ENCODE measurements at regions not wholly inside any gene's neighbourhood (a gene's known extent, or its start where the extent isn't known, plus 50 kb on each side); places are given as distances from the start of the nearest gene placed in this dataset.
"Not testable (repeated sequence)": the region's sequence is repeated elsewhere in the genome, so short reads cannot be mapped to it uniquely, and the experiment has no call there.

DNA sequence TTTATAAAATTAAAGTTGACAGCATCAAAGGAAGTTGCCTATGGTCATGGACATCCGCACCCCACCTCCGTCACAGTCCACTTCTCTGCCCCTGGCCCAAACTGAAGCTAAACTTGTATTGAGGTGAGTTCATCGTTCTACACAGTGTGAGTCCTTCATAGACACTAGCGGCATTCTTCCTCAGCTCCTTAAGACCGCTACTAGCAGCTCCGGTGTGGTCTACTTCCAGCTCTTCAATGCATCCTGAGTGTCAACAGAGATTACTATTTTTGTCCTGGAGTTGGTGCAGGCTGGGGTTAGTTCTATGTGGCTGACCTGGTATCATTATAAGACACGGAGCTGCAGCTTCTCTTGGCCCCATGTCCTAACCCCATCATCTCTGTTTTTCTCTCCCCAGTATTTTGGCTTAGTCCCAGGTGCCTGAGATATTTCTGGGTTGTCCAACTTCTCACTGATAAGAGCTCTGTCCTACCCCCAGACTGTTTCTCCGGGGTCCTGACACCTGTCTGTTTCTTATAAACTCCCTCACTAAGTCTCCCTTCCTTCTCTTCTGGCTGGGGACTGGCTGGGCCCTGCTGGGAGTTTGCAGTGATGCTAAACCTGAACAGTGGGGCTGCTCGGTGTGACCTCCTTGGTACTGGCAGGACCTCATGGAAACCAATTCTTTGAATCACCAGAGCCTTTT is 169.2 kb upstream of the ATP10A start:
- H3K4me3 ChIP-seq (ENCODE audit: low read depth, low read length): no peak overlapping the region
- TF ChIP-seq, protein P1, sequence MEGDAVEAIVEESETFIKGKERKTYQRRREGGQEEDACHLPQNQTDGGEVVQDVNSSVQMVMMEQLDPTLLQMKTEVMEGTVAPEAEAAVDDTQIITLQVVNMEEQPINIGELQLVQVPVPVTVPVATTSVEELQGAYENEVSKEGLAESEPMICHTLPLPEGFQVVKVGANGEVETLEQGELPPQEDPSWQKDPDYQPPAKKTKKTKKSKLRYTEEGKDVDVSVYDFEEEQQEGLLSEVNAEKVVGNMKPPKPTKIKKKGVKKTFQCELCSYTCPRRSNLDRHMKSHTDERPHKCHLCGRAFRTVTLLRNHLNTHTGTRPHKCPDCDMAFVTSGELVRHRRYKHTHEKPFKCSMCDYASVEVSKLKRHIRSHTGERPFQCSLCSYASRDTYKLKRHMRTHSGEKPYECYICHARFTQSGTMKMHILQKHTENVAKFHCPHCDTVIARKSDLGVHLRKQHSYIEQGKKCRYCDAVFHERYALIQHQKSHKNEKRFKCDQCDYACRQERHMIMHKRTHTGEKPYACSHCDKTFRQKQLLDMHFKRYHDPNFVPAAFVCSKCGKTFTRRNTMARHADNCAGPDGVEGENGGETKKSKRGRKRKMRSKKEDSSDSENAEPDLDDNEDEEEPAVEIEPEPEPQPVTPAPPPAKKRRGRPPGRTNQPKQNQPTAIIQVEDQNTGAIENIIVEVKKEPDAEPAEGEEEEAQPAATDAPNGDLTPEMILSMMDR (conservative IDR thresholded peaks at IDR 0.05; ENCODE audit: low read depth, low read length): no peak
- no peak for DNase-seq (ENCODE audit: low read depth)

DNA sequence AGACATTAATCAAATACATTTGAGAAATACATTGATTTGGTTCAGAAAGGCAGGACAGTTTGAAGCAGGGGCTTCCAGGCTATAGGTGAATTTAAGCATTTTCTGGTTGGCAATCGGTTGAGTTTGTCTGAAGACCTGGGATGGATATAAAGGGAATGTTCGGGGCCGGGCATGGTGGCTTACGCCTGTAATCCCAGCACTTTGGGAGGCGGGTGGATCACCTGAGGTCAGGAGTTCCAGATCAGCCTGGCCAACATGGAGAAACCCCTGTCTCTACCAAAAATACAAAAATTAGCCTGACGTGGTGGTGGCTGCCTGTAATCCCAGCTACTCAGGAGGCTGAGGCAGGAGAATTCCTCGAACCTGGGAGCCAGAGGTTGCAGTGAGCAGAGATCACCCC is 166.5 kb upstream of the ATP10A start:
- DNase-seq (ENCODE audit: low read depth); H3K4me3 ChIP-seq (ENCODE audit: low read depth, low read length): not testable (repeated sequence)

DNA sequence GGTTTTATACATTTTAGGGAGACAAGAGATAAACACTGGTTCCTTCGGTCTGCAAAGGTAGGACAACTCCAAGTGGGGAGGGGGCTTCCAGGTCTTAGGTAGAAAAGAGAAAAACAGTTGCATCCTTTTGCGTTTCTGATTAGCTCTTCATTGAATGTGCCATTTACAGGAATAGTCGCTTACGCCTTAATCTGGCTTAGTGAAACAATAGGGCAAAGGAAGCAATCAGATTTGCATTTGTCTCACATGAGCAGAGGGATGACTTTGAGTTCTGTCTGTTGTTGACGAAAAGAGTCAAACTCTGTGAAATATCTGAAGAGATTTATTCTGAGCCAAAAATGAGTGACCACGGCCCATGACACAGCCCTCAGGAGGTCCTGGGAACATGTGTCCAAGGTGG is 166.0 kb upstream of the ATP10A start:
- no peak for DNase-seq (ENCODE audit: low read depth)
- TF ChIP-seq, protein P1 (conservative IDR thresholded peaks at IDR 0.05; ENCODE audit: low read depth, low read length): no peak
- no peak overlapping the region for H3K4me3 ChIP-seq (ENCODE audit: low read depth, low read length)

DNA sequence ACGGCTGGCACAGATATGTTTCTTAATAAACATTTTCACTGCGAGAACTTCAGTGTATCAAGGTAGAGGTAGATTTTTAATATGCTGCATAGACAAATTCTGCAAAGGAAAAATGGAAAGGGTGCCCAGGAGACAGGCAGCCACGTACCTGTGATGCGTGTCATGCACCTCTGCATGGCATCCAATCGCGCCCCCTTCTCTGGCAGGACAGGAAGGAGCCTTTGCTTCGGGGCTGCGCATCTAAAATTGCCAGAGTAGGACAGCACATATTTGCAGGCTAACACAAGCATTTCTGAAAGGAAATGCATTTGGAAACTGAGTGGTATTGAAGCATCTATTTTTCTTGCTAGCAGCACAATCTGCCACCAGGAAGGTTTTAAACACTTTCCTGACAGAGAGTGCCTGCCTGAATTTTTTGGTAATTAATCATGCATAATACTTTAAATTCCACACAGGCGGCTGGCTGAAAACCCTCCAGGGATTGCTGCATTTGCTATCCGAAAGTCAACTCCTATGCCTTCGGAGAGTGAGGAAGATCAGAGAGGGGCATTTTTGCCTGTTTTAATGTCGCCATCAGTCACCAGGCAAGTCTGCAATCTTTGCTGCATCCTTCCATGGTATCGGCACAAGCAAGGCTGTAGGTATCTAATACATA is 165.1 kb upstream of the ATP10A start:
- TF ChIP-seq, protein P1 (conservative IDR thresholded peaks at IDR 0.05; ENCODE audit: low read depth, low read length): no peak
- DNase-seq (ENCODE audit: low read depth): no peak
- no peak overlapping the region for H3K4me3 ChIP-seq (ENCODE audit: low read depth, low read length)

DNA sequence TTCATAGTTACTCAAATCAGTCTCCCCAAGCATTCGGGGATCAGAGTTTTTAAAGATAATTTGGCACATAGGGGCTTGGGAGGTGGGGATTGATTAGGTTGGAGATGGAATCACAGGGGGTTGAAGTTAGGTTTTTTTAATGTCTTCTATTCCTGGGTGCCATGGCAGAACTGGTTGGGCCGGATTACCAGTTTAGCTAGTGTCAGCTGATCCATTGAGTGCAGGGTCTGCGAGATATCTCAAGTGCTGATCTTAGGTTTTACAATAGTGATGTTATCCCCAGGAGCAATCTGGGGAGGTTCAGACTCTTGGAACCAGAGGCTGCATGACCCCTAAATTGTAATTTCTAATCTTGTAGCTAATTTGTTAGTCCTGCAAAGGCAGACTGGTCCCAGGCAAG is 163.5 kb upstream of the ATP10A start:
- DNase-seq (ENCODE audit: low read depth); H3K4me3 ChIP-seq (ENCODE audit: low read depth, low read length): not testable (repeated sequence)

DNA sequence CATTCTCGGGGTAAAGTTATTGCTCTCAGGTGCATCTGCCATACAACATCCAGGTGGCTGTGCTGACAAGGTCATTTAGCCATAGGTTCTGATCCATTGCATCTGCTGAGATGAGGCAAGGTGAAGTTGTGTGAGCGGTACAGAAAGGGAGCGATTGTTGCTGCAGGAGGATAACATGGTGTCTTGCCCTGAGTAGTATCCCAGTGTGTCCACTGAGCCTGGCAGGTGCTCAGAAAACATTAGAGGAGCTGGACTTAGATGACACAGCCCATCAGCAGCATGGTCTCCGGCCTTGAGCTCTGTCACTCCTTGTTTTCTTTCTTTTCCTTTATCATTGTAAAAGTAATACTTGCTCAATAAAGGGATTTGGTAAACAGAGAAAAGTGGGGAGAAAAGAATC is 161.1 kb upstream of the ATP10A start:
- DNase-seq (ENCODE audit: low read depth): no peak
- TF ChIP-seq, protein P1 (conservative IDR thresholded peaks at IDR 0.05; ENCODE audit: low read depth, low read length): no peak
- no peak overlapping the region for H3K4me3 ChIP-seq (ENCODE audit: low read depth, low read length)

DNA sequence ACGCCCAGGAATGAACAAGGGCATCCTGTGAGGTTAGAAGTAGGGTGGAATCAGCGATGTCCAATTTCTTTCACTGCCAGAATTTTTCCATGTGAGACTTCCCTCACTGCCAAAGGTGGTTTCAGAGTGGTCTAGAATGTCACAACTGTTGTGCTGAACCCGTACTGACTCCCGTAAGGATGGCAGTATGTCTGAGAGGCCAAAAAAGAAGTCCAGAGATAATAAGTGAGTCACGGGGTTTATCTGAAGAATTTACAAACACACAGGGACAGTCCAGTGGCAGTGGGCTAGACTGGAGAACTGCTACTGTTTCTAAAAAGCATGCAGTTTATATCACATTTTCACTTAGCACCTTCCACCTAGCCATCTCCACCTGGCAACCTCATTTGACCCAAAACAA is 160.6 kb upstream of the ATP10A start:
- DNase-seq (ENCODE audit: low read depth): no peak
- TF ChIP-seq, protein P1 (conservative IDR thresholded peaks at IDR 0.05; ENCODE audit: low read depth, low read length): no peak
- no peak overlapping the region for H3K4me3 ChIP-seq (ENCODE audit: low read depth, low read length)

DNA sequence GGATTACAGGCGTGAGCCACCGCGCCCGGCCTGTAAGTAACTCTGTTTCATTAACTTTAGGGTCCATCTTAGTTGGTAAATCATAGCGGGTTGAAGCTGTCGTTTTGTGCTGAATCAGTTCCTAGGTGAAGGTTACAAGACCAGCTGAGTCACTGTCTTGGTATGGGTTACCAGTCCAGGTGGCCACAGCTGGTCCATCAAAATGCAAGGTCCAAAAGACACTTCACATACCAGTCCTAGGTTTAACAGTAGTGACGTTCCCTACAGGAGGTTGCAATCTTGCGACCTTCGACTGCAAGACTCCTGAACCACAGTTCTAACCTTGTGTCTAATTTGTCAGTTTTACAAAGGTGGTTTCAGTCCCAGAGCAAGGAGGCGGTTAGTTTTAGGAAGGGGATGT is 160.1 kb upstream of the ATP10A start:
- DNase-seq (ENCODE audit: low read depth): no peak
- TF ChIP-seq, protein P1 (conservative IDR thresholded peaks at IDR 0.05; ENCODE audit: low read depth, low read length): no peak
- no peak overlapping the region for H3K4me3 ChIP-seq (ENCODE audit: low read depth, low read length)
